ENCODE measurements at regions not wholly inside any gene's neighbourhood (a gene's known extent, or its start where the extent isn't known, plus 50 kb on each side); places are given as distances from the start of the nearest gene placed in this dataset.
"Not testable (repeated sequence)": the region's sequence is repeated elsewhere in the genome, so short reads cannot be mapped to it uniquely, and the experiment has no call there.

GRCh38 chr11:19614370-19614940 is 98.2 kb upstream of the NAV2 start:
- TF ChIP-seq EZH2 (IDR thresholded peaks at IDR 0.05; ENCODE audit: borderline replicate concordance, insufficient read depth, low read length, poor library complexity, severe bottlenecking) (no peak), MXI1 (conservative IDR thresholded peaks at IDR 0.05; ENCODE audit: poor library complexity, severe bottlenecking) (no peak), CTCF (IDR thresholded peaks at IDR 0.05; ENCODE audit: poor library complexity, severe bottlenecking) (no peak), EP300 (conservative IDR thresholded peaks at IDR 0.05; ENCODE audit: poor library complexity, severe bottlenecking) (no peak), TAF1 (IDR thresholded peaks at IDR 0.05; ENCODE audit: low read depth) (no peak), POLR2AphosphoS5 (IDR thresholded peaks at IDR 0.05) (no peak), RAD21 (conservative IDR thresholded peaks at IDR 0.05) (no peak), REST (IDR thresholded peaks at IDR 0.05; ENCODE audit: borderline replicate concordance) (no peak), SMC3 (conservative IDR thresholded peaks at IDR 0.05; ENCODE audit: poor library complexity) (no peak)
- Histone ChIP-seq H3K9ac (ENCODE audit: low read length) (no peak overlapping the region), H3K9me2 (ENCODE audit: insufficient read depth, low read length) (no peaks in the 10 kb centered on the region), H3F3A (ENCODE audit: insufficient read depth, low read length, poor library complexity, severe bottlenecking) (no peaks in the 10 kb centered on the region), H2AFZ (ENCODE audit: low read depth, low read length) (no peak overlapping the region), H3K79me2 (replicated peaks; ENCODE audit: insufficient read depth, low read length) (no peaks in the 10 kb centered on the region), H3K27me3 (ENCODE audit: insufficient read depth, low read depth, low read length) (no peaks in the 10 kb centered on the region), H3K27ac (ENCODE audit: low read length) (no peak overlapping the region), H4K20me1 (ENCODE audit: insufficient read depth) (no peaks in the 10 kb centered on the region), H3K9me3 (ENCODE audit: low read length) (no peaks in the 10 kb centered on the region), H3K4me3 (ENCODE audit: low read length) (no peak overlapping the region), H3K36me3 (ENCODE audit: insufficient read depth, low read length) (no peaks in the 10 kb centered on the region), H3K4me2 (ENCODE audit: low read length) (no peak overlapping the region)

- H3K27ac ChIP-seq (ENCODE audit: low read length); H3K4me3 ChIP-seq (ENCODE audit: low read length); H3K9me2 ChIP-seq (ENCODE audit: insufficient read depth, low read length); H3F3A ChIP-seq (ENCODE audit: insufficient read depth, low read length, poor library complexity, severe bottlenecking); H3K4me2 ChIP-seq (ENCODE audit: low read length); H4K20me1 ChIP-seq (ENCODE audit: insufficient read depth); H2AFZ ChIP-seq (ENCODE audit: low read depth, low read length); H3K9me3 ChIP-seq (ENCODE audit: low read length); H3K79me2 ChIP-seq (replicated peaks; ENCODE audit: insufficient read depth, low read length); H3K36me3 ChIP-seq (ENCODE audit: insufficient read depth, low read length); H3K27me3 ChIP-seq (ENCODE audit: insufficient read depth, low read depth, low read length); H3K9ac ChIP-seq (ENCODE audit: low read length): not testable (repeated sequence)
These were observed 100.6 kb upstream of the NAV2 start for GRCh38 chr11:19612025-19612424.

Data from neural cell (in vitro differentiated cells).